GM12878 (cell line): ENCODE measurements at regions not wholly inside any gene's neighbourhood (a gene's known extent, or its start where the extent isn't known, plus 50 kb on each side); places are given as distances from the start of the nearest gene placed in this dataset.
"Not testable (repeated sequence)": the region's sequence is repeated elsewhere in the genome, so short reads cannot be mapped to it uniquely, and the experiment has no call there.

Experiments
- ATF7 ChIP-seq: fragments of 450-650 bp; IDR thresholded peaks from 2 replicates; pipeline ENCODE4 v1.6.1; 2016; ENCODE audit warnings: low read depth, mild to moderate bottlenecking
- EED ChIP-seq: sonication (generic); IDR thresholded peaks from 2 replicates; pipeline ENCODE4 v1.6.1; 2016; ENCODE audit warnings: antibody characterized with exemption, low read depth
- RBBP5 ChIP-seq: fragments of 200-600 bp; sonication (generic); conservative IDR thresholded peaks from 2 replicates; pipeline ENCODE4 v1.6.1; 2016

- TF ChIP-seq ATF7, EED, RBBP5: not testable (repeated sequence)
Observed at GRCh38 chr17:77635785-77636184, 322.7 kb upstream of the TNRC6C start.
